ENCODE measurements at regions not wholly inside any gene's neighbourhood (a gene's known extent, or its start where the extent isn't known, plus 50 kb on each side); places are given as distances from the start of the nearest gene placed in this dataset.

GRCh38 chr12:24479131-24479530 lies 469.8 kb downstream of the BCAT1 start:
- H3K27me3 Mint-ChIP-seq (ENCODE audit: low read depth): no peaks in the 10 kb centered on the region
- ChIA-PET POLR2A (interaction anchor here (1.0 kb wide), 1 partner anchor 150 kb away, joined by 3 read pairs; no protein-coding TSS in a partner anchor), CTCF (no interaction called here)
- H3K9me3 Mint-ChIP-seq: no peaks in the 10 kb centered on the region
- no peaks in the 10 kb centered on the region for H3K36me3 Mint-ChIP-seq
- DNase-seq (ENCODE audit: low spot score) (no peak), ATAC-seq (no peak; the same call in 1 of the 2 replicates)
- TF ChIP-seq RELA (CRISPR knock-in tag; IDR thresholded peaks at IDR 0.05; ENCODE audit: borderline replicate concordance) (no peak), ZNF121 (CRISPR knock-in tag; IDR thresholded peaks at IDR 0.05) (no peak), FOXJ3 (CRISPR knock-in tag; IDR thresholded peaks at IDR 0.05; ENCODE audit: borderline replicate concordance) (no peak), CDX4 (CRISPR knock-in tag; IDR thresholded peaks at IDR 0.05; ENCODE audit: borderline replicate concordance) (no peak), ZNF219 (CRISPR knock-in tag; IDR thresholded peaks at IDR 0.05; ENCODE audit: borderline replicate concordance) (no peak)
- H3K4me1 Mint-ChIP-seq: peaks cover 18% of the 10 kb centered on the region
- H3K27ac Mint-ChIP-seq: no peak overlapping the region
- no peak overlapping the region for H3K4me3 Mint-ChIP-seq

GRCh38 chr12:24478254-24478653 lies 470.6 kb downstream of the BCAT1 start:
- H3K36me3 Mint-ChIP-seq: no peaks in the 10 kb centered on the region
- H3K27me3 Mint-ChIP-seq (ENCODE audit: low read depth): no peaks in the 10 kb centered on the region
- POLR2A ChIA-PET: interaction anchor here (1.0 kb wide), 1 partner anchor 151 kb away, joined by 3 read pairs; no protein-coding TSS in a partner anchor
- DNase-seq (ENCODE audit: low spot score): no peak
- no peak for ATAC-seq
- H3K9me3 Mint-ChIP-seq: no peaks in the 10 kb centered on the region
- TF ChIP-seq GTF2I (CRISPR knock-in tag; conservative IDR thresholded peaks at IDR 0.05) (no peak), TEAD4 (CRISPR knock-in tag; IDR thresholded peaks at IDR 0.05) (no peak), PRRX2 (CRISPR knock-in tag; IDR thresholded peaks at IDR 0.05) (no peak), ZNF416 (CRISPR knock-in tag; IDR thresholded peaks at IDR 0.05) (no peak), TP53 (CRISPR knock-in tag; IDR thresholded peaks at IDR 0.05) (no peak), ATF6 (CRISPR knock-in tag; IDR thresholded peaks at IDR 0.05) (no peak), CREB1 (CRISPR knock-in tag; IDR thresholded peaks at IDR 0.05) (no peak), NFE2L1 (CRISPR knock-in tag; IDR thresholded peaks at IDR 0.05) (no peak), ERG (CRISPR knock-in tag; IDR thresholded peaks at IDR 0.05) (no peak), ZSCAN18 (CRISPR knock-in tag; IDR thresholded peaks at IDR 0.05) (no peak)
- CTCF ChIA-PET: no interaction called here
- H3K4me1 Mint-ChIP-seq: peaks cover 16% of the 10 kb centered on the region
- H3K4me3 Mint-ChIP-seq: no peak overlapping the region
- no peak overlapping the region for H3K27ac Mint-ChIP-seq

- DNase-seq (ENCODE audit: low spot score) (no peak), ATAC-seq (no peak)
- Mint-ChIP-seq H3K4me3 (no peak overlapping the region), H3K27me3 (ENCODE audit: low read depth) (no peaks in the 10 kb centered on the region), H3K27ac (no peak overlapping the region), H3K36me3 (no peaks in the 10 kb centered on the region), H3K4me1 (peaks cover 15% of the 10 kb centered on the region), H3K9me3 (no peaks in the 10 kb centered on the region)
- CTCF ChIA-PET: no interaction called here
- POLR2A ChIA-PET: no interaction called here
- TF ChIP-seq ETV6 (CRISPR knock-in tag; IDR thresholded peaks at IDR 0.05) (no peak), TP53 (CRISPR knock-in tag; IDR thresholded peaks at IDR 0.05) (no peak), ATF2 (CRISPR knock-in tag; IDR thresholded peaks at IDR 0.05; ENCODE audit: borderline replicate concordance, low read depth) (no peak), GRHL2 (CRISPR knock-in tag; IDR thresholded peaks at IDR 0.05; ENCODE audit: insufficient replicate concordance, severe bottlenecking) (no peak), ZNF423 (CRISPR knock-in tag; IDR thresholded peaks at IDR 0.05) (no peak), ELF4 (CRISPR knock-in tag; IDR thresholded peaks at IDR 0.05; ENCODE audit: low read depth) (no peak), CREM (CRISPR knock-in tag; IDR thresholded peaks at IDR 0.05) (no peak), CREB1 (CRISPR knock-in tag; IDR thresholded peaks at IDR 0.05) (no peak), RELA (CRISPR knock-in tag; IDR thresholded peaks at IDR 0.05; ENCODE audit: borderline replicate concordance) (no peak), MXD4 (CRISPR knock-in tag; IDR thresholded peaks at IDR 0.05; ENCODE audit: borderline replicate concordance) (no peak), HMGA2 (CRISPR knock-in tag; IDR thresholded peaks at IDR 0.05) (no peak), GTF2I (CRISPR knock-in tag; conservative IDR thresholded peaks at IDR 0.05) (no peak)
Measured at GRCh38 chr12:24476310-24476709, 472.6 kb downstream of the BCAT1 start.

Data from WTC11 (cell line).